ENCODE measurements at regions not wholly inside any gene's neighbourhood (a gene's known extent, or its start where the extent isn't known, plus 50 kb on each side); places are given as distances from the start of the nearest gene placed in this dataset.
"Not testable (repeated sequence)": the region's sequence is repeated elsewhere in the genome, so short reads cannot be mapped to it uniquely, and the experiment has no call there.

DNA sequence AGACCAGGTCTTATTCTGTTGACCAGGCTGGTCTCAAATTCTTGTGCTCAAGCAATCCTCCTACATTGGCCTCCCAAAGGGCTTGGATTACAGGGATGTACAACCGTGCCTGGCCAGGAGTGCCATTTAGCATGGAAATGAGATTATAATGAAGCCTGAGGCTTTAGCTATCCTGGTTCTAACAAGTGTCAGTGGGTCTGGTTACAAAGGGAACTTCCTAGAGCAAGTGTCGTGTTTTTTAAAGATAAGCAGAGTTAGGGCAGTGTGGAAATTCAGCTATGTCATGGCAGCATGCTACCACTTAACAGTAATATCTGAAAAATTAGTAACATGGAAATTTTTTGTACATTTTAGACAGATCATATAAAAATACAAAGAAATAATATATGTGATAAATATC, 339.3 kb upstream of the SPATA31A3 start:
- H3K36me3 Mint-ChIP-seq (ENCODE audit: insufficient read depth in 2 of 2); H3K4me1 Mint-ChIP-seq (ENCODE audit: low read depth); H3K27ac Mint-ChIP-seq; H3K27me3 Mint-ChIP-seq (ENCODE audit: low read depth); ATAC-seq (replicated peaks in 1 of 2); H3K9me3 Mint-ChIP-seq; H3K4me3 Mint-ChIP-seq; DNase-seq: not testable (repeated sequence)

DNA sequence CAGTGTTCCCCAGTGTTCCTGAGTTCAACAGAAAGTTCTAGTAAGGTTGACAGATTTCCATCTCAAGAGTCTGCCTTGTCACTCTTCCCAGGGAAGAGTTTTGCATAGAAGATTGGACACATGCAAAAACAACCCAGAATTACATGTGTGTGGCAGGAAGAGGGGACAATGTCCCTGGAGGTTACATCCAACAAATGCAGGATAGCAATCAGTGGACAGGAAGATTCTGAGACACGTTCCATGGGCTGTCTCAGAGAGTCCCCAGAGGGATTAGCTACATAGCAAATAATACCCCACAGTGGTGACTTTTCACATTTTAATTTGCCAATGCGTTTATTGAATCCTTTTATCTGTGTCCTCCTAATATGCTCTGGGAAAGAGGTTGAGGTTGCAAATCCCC, 321.1 kb upstream of the SPATA31A3 start:
- H3K27me3 Mint-ChIP-seq (ENCODE audit: low read depth); H3K4me1 Mint-ChIP-seq (ENCODE audit: low read depth); H3K4me3 Mint-ChIP-seq; H3K27ac Mint-ChIP-seq; DNase-seq; H3K9me3 Mint-ChIP-seq; H3K36me3 Mint-ChIP-seq (ENCODE audit: insufficient read depth in 2 of 2); ATAC-seq (replicated peaks in 1 of 2): not testable (repeated sequence)

DNA sequence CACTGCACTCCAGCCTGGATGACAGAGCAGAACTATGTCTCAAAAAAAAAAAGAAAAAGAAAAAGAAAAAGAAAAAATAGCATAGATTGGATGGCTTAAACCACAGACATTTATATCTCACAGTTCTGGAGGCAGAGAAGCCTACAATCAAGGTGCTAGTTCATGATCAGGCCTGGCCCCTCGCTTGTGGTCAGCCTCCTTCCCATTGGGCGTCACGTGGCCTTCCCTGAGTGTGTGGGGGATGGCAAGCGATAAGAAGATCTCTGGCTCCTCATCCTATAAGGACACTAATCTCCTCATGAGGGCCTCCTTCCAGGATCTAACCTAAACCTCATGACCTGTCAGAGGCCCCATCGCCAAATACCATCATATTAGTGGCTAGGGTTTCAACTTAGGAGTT, 320.2 kb upstream of the SPATA31A3 start:
- H3K4me1 Mint-ChIP-seq (ENCODE audit: low read depth); H3K4me3 Mint-ChIP-seq; DNase-seq; H3K27me3 Mint-ChIP-seq (ENCODE audit: low read depth); H3K36me3 Mint-ChIP-seq (ENCODE audit: insufficient read depth in 2 of 2); H3K9me3 Mint-ChIP-seq; H3K27ac Mint-ChIP-seq; ATAC-seq (replicated peaks in 1 of 2): not testable (repeated sequence)

DNA sequence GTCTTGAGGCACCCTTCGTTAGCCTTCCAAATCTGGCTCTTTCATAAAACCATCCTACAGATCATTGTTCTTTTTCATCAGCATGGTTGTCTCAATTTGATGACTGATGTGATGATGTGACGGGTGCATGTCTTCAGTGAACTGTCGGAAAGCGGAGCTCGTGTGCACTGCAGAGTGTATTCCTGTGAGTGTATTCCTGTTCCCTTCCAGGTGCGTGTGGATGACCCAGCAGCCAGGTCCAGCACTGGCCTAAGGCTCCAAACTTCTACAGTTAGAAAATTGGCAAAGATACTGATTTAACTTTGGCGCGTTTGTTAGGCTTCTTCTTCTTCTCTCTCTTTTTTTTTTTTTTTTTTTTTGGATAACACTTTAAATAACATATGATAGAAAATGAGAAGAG, 314.8 kb upstream of the SPATA31A3 start:
- H3K9me3 Mint-ChIP-seq; ATAC-seq (replicated peaks in 1 of 2); H3K27me3 Mint-ChIP-seq (ENCODE audit: low read depth); H3K4me1 Mint-ChIP-seq (ENCODE audit: low read depth); DNase-seq; H3K36me3 Mint-ChIP-seq (ENCODE audit: insufficient read depth in 2 of 2); H3K27ac Mint-ChIP-seq; H3K4me3 Mint-ChIP-seq: not testable (repeated sequence)

DNA sequence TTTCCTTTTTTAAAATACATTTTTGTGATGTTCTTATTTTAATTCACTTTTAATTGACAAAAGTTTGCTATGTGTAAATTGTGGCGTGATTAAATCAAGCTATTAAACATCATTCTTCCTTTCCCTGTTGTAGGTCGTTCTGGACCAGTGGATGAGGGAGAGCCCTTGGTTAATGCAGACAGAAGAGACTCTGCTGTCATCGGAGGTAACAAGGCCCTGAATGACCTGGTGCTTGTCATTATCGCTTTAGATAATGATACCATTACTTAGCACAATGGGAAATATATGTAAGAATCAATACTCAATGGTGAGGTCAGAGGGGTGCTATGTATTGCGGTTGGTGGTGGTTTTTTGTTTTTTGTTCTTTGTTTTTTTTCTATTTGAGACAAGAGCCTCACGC, 296.4 kb upstream of the SPATA31A3 start:
- not testable (repeated sequence) for H3K27me3 Mint-ChIP-seq (ENCODE audit: low read depth); ATAC-seq (replicated peaks in 1 of 2); DNase-seq; H3K27ac Mint-ChIP-seq; H3K4me3 Mint-ChIP-seq; H3K4me1 Mint-ChIP-seq (ENCODE audit: low read depth); H3K36me3 Mint-ChIP-seq (ENCODE audit: insufficient read depth in 2 of 2); H3K9me3 Mint-ChIP-seq

DNA sequence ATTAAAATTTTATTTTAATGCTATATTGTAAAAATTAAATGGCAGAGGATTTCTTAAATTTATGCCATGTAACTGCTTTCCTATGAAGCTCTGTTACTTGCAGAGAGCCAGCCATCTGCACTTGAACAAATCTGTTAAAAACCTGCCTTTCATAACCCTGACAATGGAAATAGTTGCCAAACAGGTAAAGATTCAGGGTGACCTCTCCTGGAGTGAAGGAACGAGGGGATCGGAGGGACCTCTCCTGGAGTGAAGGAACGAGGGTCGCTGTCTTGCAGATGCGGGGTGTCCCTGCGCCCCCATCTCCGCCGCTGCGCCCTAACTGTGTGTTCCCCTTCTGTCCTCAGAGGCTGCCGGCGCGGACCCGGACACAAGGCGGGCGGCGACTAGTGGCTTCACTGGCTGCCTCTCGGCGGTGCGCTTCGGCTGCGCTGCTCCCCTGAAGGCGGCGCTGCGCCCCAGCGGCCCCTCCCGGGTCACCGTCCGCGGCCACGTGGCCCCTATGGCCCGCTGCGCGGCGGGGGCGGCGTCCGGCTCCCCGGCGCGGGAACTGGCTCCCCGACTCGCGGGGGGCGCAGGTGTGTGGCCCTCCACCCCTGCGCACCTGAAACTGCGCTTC, 295.9 kb upstream of the SPATA31A3 start:
- not testable (repeated sequence) for H3K4me3 Mint-ChIP-seq; ATAC-seq (replicated peaks in 1 of 2); H3K27ac Mint-ChIP-seq; H3K27me3 Mint-ChIP-seq (ENCODE audit: low read depth); H3K36me3 Mint-ChIP-seq (ENCODE audit: insufficient read depth in 2 of 2); DNase-seq; H3K9me3 Mint-ChIP-seq; H3K4me1 Mint-ChIP-seq (ENCODE audit: low read depth)

DNA sequence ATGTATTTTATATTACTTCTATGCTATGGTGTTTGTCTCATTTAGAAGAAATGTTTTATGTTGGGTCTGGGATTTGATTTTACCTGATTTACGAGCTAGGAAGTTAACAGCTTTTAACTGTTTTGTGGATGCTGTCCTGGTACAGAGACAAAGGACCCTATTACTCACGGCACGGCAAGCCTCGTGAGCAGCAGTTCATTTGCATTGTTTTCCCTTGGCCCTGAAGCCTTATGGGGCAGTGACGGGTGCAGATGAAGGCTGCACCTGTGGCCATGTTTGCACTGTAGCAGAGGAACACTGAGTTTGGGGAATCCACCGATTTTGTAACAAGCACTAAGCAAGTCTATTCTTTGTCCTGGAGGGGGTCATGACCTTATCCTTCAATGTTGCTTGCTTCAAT, 291.9 kb upstream of the SPATA31A3 start:
- H3K27me3 Mint-ChIP-seq (ENCODE audit: low read depth); H3K4me1 Mint-ChIP-seq (ENCODE audit: low read depth); H3K36me3 Mint-ChIP-seq (ENCODE audit: insufficient read depth in 2 of 2); DNase-seq; H3K27ac Mint-ChIP-seq; H3K9me3 Mint-ChIP-seq; H3K4me3 Mint-ChIP-seq; ATAC-seq (replicated peaks in 1 of 2): not testable (repeated sequence)

DNA sequence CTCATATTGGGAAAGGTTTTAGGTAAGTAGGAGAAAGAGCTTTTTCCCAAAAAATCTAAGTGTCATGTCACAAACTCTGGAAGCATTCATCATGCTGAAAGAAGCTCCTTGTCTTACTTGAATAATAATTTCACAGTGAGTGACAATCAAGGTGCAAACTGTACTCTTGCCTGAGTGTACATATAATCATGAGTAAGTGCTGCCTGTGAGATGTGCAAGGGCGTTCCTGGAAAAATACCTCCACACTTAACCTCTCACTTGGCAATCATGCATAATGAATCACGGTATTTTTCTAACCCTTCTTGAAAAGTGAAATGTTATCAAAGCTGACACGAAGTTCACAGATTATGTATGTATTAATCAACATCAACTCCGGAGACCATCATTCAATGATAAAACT, 289.2 kb upstream of the SPATA31A3 start:
- not testable (repeated sequence) for H3K4me1 Mint-ChIP-seq (ENCODE audit: low read depth); H3K9me3 Mint-ChIP-seq; ATAC-seq (replicated peaks in 1 of 2); H3K27ac Mint-ChIP-seq; H3K4me3 Mint-ChIP-seq; DNase-seq; H3K36me3 Mint-ChIP-seq (ENCODE audit: insufficient read depth in 2 of 2); H3K27me3 Mint-ChIP-seq (ENCODE audit: low read depth)

DNA sequence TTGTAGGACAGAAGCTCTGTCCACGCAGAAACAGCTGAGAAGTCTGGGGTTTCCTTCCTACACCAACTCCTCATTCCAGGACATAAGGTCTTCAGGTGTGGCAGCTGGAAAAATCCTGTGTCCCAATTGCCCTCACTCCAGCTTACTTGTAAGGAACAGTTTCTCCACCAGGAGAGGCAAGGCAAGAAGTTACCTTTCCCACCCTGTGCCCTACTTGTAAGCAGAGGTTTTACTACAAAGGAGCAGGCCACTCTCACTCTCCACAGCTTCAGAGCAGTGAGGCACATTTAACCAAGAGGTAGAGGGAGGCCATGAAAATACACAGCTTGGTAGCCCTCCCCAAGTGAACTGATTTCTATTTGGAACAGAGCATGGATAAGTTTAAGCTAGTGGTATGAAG, 277.3 kb upstream of the SPATA31A3 start:
- H3K4me1 Mint-ChIP-seq (ENCODE audit: low read depth); H3K9me3 Mint-ChIP-seq; ATAC-seq (replicated peaks in 1 of 2); H3K27ac Mint-ChIP-seq; H3K27me3 Mint-ChIP-seq (ENCODE audit: low read depth); H3K36me3 Mint-ChIP-seq (ENCODE audit: insufficient read depth in 2 of 2); H3K4me3 Mint-ChIP-seq; DNase-seq: not testable (repeated sequence)

DNA sequence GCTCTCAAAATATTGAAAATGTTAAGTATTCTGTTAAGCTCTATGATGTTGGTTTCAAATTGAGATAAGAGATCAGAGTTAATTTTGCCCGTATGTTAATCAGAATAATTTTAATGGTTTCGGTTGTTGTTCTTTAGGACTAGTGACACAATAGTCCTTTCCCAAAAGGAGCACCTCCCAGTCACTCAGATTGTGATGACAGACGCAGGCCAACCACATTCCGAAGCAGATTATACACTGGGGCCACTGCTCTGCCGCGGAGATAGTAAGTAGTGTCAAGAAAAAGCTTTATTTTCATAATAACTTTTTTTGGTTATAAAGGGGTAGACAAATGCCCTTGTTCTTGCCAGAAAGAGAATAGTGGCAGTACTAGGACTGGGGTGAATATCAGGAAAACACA, 265.5 kb upstream of the SPATA31A3 start:
- not testable (repeated sequence) for DNase-seq; ATAC-seq (replicated peaks in 1 of 2); H3K27me3 Mint-ChIP-seq (ENCODE audit: low read depth); H3K4me3 Mint-ChIP-seq; H3K27ac Mint-ChIP-seq; H3K36me3 Mint-ChIP-seq (ENCODE audit: insufficient read depth in 2 of 2); H3K4me1 Mint-ChIP-seq (ENCODE audit: low read depth); H3K9me3 Mint-ChIP-seq

DNA sequence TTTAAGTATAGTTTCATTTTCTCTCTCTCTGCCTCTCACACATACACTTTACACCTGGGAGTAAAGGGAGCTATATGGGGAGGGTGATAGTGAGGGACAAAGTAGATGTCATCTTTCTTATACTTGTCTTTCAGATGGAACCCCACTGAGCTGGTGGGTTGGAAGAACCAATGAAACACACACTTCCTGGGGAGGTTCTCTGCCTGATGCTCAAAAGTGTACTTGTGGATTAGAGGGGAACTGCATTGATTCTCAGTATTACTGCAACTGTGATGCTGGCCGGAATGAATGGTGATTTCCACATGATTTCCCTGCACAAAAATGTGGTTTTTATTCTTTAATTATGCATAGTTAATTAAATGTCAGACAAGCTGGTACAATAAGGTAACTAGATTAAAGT, 256.6 kb upstream of the SPATA31A3 start:
- DNase-seq, H3K9me3 Mint-ChIP-seq, H3K4me3 Mint-ChIP-seq: not testable (repeated sequence)

DNA sequence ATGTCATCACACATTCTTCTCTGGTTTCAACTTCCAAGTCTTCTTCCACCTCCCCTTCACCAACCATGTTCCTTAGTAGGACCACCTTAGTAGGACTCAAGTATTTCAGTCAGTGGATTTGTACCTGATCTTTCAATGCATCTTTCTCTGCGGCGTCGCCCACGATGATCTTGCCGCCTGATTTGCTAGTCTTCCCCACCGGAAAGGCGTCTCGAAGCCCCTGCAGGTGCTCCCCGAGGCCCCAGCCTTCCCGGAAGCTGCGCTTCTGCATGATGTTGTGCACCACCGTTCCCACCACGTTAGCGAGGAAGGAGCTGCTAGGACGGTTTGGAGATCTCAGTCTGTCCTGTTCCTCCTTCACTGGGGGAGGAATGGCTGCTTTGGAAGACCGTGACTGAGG, 219.7 kb upstream of the SPATA31A3 start:
- not testable (repeated sequence) for H3K27ac Mint-ChIP-seq; H3K4me3 Mint-ChIP-seq; H3K9me3 Mint-ChIP-seq; ATAC-seq (replicated peaks in 1 of 2); DNase-seq; H3K4me1 Mint-ChIP-seq (ENCODE audit: low read depth); H3K27me3 Mint-ChIP-seq (ENCODE audit: low read depth); H3K36me3 Mint-ChIP-seq (ENCODE audit: insufficient read depth in 2 of 2)

More for the DNA sequence above, 256.6 kb upstream of the SPATA31A3 start:
- H3K4me1 Mint-ChIP-seq (ENCODE audit: low read depth); H3K36me3 Mint-ChIP-seq (ENCODE audit: insufficient read depth in 2 of 2); H3K27me3 Mint-ChIP-seq (ENCODE audit: low read depth); H3K27ac Mint-ChIP-seq; ATAC-seq (replicated peaks in 1 of 2): not testable (repeated sequence)

DNA sequence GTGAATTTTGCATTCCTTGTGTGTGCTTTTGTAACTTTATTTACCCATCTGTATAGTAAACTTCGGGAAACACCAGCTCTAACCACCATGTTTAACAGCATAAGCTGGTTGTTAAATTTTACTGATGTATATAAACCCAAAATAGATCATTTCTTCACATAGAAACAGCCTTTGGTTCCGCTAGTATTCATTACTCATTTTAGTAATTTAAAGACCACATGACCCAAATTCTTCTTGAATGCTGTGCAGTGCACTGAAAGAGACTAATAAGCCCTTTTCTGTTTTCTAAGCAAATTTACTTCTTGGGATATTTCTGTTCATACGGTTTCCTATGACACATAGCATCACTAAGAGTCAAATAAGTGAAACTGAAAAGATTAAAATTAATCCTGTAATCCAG, 218.5 kb upstream of the SPATA31A3 start:
- H3K4me3 Mint-ChIP-seq; H3K36me3 Mint-ChIP-seq (ENCODE audit: insufficient read depth in 2 of 2): not testable (repeated sequence)

DNA sequence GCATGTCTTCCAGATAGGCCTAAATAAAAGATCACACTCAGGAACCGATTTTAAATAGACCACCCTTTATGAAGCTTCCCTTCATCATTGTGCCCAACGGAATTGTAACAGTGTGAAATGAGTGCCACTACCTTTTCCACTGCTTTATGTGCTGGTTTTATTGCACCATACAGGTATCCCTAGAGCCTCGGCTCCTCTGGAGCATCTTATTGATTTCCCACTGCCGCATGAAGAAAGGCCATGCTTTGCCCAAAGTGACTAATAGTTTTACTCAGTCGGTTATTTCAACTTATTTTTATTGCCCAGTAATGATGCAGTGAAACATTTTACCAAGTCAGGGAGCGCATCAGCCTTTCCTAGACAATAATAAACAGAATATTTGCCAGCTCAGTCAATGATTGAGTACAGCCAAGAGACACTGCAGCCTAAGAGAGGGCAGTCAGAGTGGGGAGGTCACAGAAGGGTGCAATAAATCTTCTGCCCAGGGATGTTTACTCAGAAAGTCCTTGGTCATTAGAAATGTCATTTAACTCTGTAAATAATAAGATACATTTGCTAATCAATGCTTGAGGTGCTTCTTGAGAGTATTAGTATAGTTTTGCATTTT, 216.6 kb upstream of the SPATA31A3 start:
- not testable (repeated sequence) for H3K36me3 Mint-ChIP-seq (ENCODE audit: insufficient read depth in 2 of 2); DNase-seq; H3K4me3 Mint-ChIP-seq; H3K27me3 Mint-ChIP-seq (ENCODE audit: low read depth); H3K27ac Mint-ChIP-seq; H3K4me1 Mint-ChIP-seq (ENCODE audit: low read depth); H3K9me3 Mint-ChIP-seq; ATAC-seq (replicated peaks in 1 of 2)

More for the DNA sequence above, 218.5 kb upstream of the SPATA31A3 start:
- not testable (repeated sequence) for DNase-seq; H3K27me3 Mint-ChIP-seq (ENCODE audit: low read depth); H3K4me1 Mint-ChIP-seq (ENCODE audit: low read depth); H3K9me3 Mint-ChIP-seq; H3K27ac Mint-ChIP-seq; ATAC-seq (replicated peaks in 1 of 2)
